ENCODE measurements at regions not wholly inside any gene's neighbourhood (a gene's known extent, or its start where the extent isn't known, plus 50 kb on each side); places are given as distances from the start of the nearest gene placed in this dataset.

DNA sequence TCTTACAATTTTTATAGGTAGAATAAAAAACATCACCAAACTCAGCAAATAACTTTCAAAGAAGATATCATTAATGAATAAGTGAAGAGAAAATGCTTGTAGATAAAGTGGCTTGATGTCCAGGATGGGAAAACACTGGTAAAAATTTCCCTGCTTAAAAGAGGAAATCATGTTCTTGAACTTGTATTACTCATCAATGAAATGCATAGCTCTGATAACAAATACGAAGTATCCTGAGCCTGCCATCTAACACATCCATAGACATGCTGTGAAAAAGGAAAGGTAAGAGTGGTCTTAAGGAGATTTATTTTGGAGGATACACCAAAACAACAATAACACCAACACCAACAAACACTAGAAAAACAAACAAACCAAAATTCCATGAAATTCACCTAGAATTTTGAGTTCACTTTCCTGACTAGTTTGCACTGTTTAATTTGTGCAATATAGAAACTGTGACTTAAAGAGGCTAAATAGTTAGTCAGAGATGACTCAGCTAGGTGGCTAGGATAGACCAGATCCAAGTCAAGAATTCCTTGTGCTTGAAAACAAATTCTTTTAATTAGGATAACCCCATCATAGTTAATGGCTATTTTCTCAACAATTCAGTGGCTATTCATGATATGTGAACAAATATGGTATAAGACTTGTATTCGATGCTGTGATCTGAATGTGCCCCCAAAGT, 179.8 kb upstream of the KCNK2 start:
- TF ChIP-seq, protein P1, sequence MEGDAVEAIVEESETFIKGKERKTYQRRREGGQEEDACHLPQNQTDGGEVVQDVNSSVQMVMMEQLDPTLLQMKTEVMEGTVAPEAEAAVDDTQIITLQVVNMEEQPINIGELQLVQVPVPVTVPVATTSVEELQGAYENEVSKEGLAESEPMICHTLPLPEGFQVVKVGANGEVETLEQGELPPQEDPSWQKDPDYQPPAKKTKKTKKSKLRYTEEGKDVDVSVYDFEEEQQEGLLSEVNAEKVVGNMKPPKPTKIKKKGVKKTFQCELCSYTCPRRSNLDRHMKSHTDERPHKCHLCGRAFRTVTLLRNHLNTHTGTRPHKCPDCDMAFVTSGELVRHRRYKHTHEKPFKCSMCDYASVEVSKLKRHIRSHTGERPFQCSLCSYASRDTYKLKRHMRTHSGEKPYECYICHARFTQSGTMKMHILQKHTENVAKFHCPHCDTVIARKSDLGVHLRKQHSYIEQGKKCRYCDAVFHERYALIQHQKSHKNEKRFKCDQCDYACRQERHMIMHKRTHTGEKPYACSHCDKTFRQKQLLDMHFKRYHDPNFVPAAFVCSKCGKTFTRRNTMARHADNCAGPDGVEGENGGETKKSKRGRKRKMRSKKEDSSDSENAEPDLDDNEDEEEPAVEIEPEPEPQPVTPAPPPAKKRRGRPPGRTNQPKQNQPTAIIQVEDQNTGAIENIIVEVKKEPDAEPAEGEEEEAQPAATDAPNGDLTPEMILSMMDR (IDR thresholded peaks at IDR 0.05) = no peak
- no peak for TF ChIP-seq POLR2A (IDR thresholded peaks at IDR 0.05)

Data from heart left ventricle (tissue), 13 donors.